ENCODE measurements at regions not wholly inside any gene's neighbourhood (a gene's known extent, or its start where the extent isn't known, plus 50 kb on each side); places are given as distances from the start of the nearest gene placed in this dataset.

- TF ChIP-seq, protein P1, sequence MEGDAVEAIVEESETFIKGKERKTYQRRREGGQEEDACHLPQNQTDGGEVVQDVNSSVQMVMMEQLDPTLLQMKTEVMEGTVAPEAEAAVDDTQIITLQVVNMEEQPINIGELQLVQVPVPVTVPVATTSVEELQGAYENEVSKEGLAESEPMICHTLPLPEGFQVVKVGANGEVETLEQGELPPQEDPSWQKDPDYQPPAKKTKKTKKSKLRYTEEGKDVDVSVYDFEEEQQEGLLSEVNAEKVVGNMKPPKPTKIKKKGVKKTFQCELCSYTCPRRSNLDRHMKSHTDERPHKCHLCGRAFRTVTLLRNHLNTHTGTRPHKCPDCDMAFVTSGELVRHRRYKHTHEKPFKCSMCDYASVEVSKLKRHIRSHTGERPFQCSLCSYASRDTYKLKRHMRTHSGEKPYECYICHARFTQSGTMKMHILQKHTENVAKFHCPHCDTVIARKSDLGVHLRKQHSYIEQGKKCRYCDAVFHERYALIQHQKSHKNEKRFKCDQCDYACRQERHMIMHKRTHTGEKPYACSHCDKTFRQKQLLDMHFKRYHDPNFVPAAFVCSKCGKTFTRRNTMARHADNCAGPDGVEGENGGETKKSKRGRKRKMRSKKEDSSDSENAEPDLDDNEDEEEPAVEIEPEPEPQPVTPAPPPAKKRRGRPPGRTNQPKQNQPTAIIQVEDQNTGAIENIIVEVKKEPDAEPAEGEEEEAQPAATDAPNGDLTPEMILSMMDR (IDR thresholded peaks at IDR 0.05) = no peak
- no peak for TF ChIP-seq POLR2A (IDR thresholded peaks at IDR 0.05)
Observed at GRCh38 chr10:123320091-123320490, 165.9 kb downstream of the BUB3 start.

Measured in stomach (tissue), 4 donors.